ENCODE measurements at regions not wholly inside any gene's neighbourhood (a gene's known extent, or its start where the extent isn't known, plus 50 kb on each side); places are given as distances from the start of the nearest gene placed in this dataset.
"Not testable (repeated sequence)": the region's sequence is repeated elsewhere in the genome, so short reads cannot be mapped to it uniquely, and the experiment has no call there.

DNA sequence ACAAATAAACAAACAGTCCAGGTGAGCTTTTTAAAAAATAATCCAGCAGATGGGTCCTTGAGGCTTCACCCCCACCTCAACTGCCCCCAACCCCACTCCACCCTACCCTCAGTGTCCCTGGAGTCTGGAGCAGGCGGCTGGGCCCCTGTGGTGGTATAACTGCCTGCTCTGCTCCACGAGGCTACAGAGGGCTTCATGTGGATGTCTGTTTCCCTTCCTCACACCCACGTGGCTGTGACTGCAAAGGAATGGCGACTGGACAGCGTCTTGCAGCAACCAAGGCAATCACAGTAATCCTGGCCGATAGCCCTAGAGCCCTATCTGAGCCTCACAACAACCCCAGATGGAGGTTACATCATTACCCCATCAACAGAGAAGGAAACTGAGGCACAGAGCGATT is 76.5 kb downstream of the SLC2A10 start:
- no peak for FAIRE-seq
- no peak for DNase-seq (ENCODE audit: low read depth)
- TF ChIP-seq, protein P1, sequence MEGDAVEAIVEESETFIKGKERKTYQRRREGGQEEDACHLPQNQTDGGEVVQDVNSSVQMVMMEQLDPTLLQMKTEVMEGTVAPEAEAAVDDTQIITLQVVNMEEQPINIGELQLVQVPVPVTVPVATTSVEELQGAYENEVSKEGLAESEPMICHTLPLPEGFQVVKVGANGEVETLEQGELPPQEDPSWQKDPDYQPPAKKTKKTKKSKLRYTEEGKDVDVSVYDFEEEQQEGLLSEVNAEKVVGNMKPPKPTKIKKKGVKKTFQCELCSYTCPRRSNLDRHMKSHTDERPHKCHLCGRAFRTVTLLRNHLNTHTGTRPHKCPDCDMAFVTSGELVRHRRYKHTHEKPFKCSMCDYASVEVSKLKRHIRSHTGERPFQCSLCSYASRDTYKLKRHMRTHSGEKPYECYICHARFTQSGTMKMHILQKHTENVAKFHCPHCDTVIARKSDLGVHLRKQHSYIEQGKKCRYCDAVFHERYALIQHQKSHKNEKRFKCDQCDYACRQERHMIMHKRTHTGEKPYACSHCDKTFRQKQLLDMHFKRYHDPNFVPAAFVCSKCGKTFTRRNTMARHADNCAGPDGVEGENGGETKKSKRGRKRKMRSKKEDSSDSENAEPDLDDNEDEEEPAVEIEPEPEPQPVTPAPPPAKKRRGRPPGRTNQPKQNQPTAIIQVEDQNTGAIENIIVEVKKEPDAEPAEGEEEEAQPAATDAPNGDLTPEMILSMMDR (IDR thresholded peaks at IDR 0.05; ENCODE audit: insufficient read depth, low read length, severe bottlenecking) = no peak
- no peaks in the 10 kb centered on the region for H3K36me3 ChIP-seq (ENCODE audit: control insufficient read depth, insufficient read depth, low read length)
- peaks cover 2% of the 10 kb centered on the region for H3K27me3 ChIP-seq (ENCODE audit: control insufficient read depth, insufficient read depth, low read length)
- H3K4me3 ChIP-seq (ENCODE audit: low read depth, low read length) = no peak overlapping the region

DNA sequence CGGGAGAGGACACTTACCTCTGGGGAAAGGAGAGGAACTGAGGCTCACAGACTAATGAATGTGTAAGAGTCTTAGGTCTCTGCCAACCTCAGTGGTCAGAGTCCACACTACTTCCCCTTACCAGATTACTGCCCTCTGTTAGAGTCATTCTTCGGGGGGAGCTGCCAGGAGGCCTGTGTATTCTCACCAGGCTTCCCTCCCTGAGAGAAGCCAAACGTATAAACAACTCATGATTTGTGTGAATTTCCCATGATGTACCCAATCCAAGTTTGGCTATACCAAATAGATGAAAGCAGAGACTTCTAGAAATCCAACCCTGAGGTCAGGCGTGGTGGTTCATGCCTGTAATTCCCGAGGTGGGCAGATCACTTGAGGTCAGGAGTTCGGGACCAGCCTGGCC is 77.1 kb downstream of the SLC2A10 start:
- TF ChIP-seq, protein P1 (IDR thresholded peaks at IDR 0.05; ENCODE audit: insufficient read depth, low read length, severe bottlenecking) = no peak
- no peak for DNase-seq (ENCODE audit: low read depth)
- Histone ChIP-seq H3K36me3 (ENCODE audit: control insufficient read depth, insufficient read depth, low read length) (no peaks in the 10 kb centered on the region), H3K27me3 (ENCODE audit: control insufficient read depth, insufficient read depth, low read length) (peaks cover 2% of the 10 kb centered on the region), H3K4me3 (ENCODE audit: low read depth, low read length) (no peak overlapping the region)
- no peak for FAIRE-seq

DNA sequence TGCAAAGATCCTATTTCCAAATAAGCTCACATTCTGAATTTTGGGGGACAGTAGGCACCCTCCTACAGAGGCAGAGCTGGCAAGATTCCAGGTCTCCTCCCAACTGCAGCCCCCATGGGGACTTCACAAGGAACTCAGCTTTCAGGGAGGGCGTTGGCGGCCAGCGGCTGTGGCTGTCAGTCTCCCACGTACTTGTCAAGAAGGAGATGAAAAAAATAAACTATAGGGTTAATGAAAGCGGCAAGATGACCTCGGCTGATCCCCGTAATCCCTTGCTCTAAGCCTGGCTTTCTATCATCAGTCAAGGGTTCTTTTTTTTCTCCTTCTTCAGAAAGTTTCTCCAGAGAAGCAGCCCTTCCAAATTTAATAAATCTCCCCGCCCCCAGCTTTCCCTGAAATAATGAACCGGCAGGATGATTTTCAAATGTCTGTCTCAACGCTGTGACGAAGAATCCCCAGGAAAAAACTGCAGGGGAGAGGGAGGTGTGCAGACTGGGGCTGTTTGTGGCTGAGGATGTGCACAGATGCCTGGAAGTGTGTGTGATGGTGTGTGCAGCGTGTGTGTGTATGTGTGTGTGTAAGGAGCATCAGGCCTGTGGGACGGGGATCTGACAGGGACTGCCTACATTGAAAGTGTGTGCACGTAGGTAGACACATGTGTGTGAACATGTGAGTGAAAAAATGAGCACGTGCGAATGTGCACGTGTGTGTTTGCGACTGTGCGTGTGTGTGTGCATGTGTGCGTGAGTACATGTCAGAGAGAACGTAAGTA is 78.7 kb downstream of the SLC2A10 start:
- DNase-seq (ENCODE audit: low read depth) (no peak), FAIRE-seq (no peak)
- H3K36me3 ChIP-seq (ENCODE audit: control insufficient read depth, insufficient read depth, low read length) = no peaks in the 10 kb centered on the region
- TF ChIP-seq, protein P1 (IDR thresholded peaks at IDR 0.05; ENCODE audit: insufficient read depth, low read length, severe bottlenecking) = no peak
- H3K4me3 ChIP-seq (ENCODE audit: low read depth, low read length) = no peak overlapping the region
- H3K27me3 ChIP-seq (ENCODE audit: control insufficient read depth, insufficient read depth, low read length) = peaks cover 2% of the 10 kb centered on the region

DNA sequence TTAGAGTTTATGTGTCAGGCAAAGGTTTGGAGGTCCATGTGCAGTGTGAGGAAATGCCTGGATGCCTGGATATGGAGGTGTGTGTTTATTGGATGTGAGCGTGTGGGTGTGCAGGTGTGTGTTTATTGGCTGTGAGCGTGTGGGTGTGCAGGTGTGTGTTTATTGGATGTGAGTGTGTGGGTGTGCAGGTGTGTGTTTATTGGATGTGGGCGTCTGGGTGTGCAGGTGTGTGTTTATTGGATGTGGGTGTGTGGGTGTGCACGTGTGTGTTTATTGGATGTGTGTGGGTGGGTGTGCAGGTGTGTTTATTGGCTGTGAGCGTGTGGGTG is 79.3 kb downstream of the SLC2A10 start:
- not testable (repeated sequence) for DNase-seq (ENCODE audit: low read depth); H3K36me3 ChIP-seq (ENCODE audit: control insufficient read depth, insufficient read depth, low read length); H3K4me3 ChIP-seq (ENCODE audit: low read depth, low read length); H3K27me3 ChIP-seq (ENCODE audit: control insufficient read depth, insufficient read depth, low read length); FAIRE-seq

DNA sequence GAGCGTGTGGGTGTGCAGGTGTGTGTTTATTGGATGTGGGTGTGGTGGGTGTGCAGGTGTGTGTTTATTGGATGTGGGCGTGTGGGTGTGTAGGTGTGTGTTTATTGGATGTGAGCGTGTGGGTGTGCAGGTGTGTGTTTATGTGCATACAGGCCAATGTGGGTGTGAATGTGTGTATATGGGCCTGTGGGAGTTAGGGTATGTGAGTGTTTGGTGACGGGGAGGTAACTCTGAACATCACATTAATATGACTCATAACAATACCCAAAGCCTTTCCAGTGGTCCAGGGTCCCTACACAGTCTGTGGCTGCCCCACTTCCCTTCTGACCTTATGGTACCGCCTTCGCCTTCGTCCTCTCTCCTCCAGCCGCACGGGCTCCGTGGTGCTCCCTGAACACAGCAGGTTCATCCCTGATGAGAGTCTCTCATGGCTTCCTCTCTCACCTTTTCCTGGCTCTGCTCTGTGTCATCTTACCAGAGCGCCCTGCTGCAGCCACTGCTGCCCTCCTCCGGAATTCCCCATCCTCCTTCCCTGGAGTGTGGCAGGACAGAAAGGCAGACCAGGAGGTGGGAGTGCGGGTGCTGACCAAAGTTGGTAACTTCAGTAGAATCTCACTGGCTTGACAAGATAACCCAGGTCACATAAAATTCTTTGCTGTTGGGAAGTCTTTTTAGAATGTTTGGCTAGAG is 80.0 kb downstream of the SLC2A10 start:
- TF ChIP-seq, protein P1 (IDR thresholded peaks at IDR 0.05; ENCODE audit: insufficient read depth, low read length, severe bottlenecking) = no peak
- DNase-seq (ENCODE audit: low read depth) (no peak), FAIRE-seq (no peak)
- H3K27me3 ChIP-seq (ENCODE audit: control insufficient read depth, insufficient read depth, low read length) = peaks cover 7% of the 10 kb centered on the region
- no peak overlapping the region for H3K4me3 ChIP-seq (ENCODE audit: low read depth, low read length)
- H3K36me3 ChIP-seq (ENCODE audit: control insufficient read depth, insufficient read depth, low read length) = no peaks in the 10 kb centered on the region

DNA sequence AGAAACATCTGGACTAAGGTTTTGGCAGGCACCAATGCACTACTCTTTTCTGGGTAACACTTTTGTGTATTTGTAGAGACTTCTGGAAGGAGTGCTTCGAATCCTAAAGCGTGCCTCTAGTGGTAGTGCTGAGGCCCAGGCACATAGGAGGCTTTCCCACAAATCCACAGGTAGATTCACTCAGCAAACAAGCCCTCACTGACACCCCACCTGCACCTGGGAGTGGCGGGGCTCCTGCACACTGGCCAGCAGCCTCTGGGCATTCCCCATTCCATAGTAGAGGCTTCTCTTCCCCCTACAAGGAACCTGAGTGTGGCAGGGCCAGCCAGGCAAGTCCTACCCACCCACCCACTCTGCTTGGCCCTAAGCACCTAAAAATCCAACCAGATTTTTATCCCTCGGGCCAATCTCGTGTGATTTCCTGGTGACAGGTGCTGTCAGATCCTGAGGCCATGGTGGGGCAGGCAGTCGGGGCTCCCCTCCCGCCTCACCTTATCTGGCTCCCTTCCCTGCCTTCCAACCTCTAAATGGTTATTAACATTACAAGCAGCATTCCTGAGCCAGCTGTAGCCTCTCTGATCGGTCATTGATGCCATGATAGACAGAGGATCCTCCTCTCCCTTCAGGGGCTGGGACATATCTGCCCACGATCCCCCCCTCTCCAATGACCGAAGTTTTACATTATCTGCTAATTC is 82.4 kb downstream of the SLC2A10 start:
- Histone ChIP-seq H3K4me3 (ENCODE audit: low read depth, low read length) (no peak overlapping the region), H3K36me3 (ENCODE audit: control insufficient read depth, insufficient read depth, low read length) (no peaks in the 10 kb centered on the region), H3K27me3 (ENCODE audit: control insufficient read depth, insufficient read depth, low read length) (peaks cover 7% of the 10 kb centered on the region)
- no peak for FAIRE-seq
- no peak for DNase-seq (ENCODE audit: low read depth)
- TF ChIP-seq, protein P1 (IDR thresholded peaks at IDR 0.05; ENCODE audit: insufficient read depth, low read length, severe bottlenecking) = peak; percentile 25
